ENCODE measurements at regions not wholly inside any gene's neighbourhood (a gene's known extent, or its start where the extent isn't known, plus 50 kb on each side); places are given as distances from the start of the nearest gene placed in this dataset.

DNA sequence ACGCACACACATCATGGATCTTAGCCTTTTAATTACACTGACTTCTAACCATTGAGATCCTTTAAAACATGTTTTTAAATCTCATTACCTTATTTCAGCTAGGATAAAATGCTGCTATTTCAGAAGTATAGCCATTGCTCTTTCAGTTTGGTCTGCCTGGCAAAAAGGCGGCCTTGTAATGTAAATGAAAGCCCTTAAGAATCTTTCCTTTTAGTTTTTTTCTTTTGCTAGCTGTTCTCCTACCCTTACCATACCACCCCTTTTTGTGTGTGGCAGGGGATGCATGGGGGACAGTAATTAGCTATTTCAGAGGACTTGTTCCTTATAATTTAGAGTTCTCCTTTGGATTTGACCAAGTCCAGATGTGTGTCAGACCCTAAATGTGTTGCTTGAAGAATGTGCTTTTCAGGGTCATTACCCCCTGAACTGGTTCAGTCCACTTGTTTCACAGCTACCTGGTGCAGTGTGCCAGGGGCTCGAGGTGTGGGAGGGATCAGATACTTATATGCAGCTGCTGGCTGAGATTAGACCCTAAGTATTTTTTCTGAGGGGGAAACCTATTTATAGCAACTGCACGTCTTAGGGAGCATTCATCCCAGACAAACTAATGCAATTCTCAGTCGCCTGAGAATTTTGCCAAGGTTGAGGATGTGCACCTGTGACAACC lies 986.8 kb downstream of the NLGN4Y start:
- TF ChIP-seq, protein P1, sequence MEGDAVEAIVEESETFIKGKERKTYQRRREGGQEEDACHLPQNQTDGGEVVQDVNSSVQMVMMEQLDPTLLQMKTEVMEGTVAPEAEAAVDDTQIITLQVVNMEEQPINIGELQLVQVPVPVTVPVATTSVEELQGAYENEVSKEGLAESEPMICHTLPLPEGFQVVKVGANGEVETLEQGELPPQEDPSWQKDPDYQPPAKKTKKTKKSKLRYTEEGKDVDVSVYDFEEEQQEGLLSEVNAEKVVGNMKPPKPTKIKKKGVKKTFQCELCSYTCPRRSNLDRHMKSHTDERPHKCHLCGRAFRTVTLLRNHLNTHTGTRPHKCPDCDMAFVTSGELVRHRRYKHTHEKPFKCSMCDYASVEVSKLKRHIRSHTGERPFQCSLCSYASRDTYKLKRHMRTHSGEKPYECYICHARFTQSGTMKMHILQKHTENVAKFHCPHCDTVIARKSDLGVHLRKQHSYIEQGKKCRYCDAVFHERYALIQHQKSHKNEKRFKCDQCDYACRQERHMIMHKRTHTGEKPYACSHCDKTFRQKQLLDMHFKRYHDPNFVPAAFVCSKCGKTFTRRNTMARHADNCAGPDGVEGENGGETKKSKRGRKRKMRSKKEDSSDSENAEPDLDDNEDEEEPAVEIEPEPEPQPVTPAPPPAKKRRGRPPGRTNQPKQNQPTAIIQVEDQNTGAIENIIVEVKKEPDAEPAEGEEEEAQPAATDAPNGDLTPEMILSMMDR (conservative IDR thresholded peaks at IDR 0.05 in 1 of 2, IDR thresholded peaks at IDR 0.05 in 1 of 2; ENCODE audit: low read depth in 1 of 2, low read length in 2 of 2) = no peak
- no peak for TF ChIP-seq EZH2 (IDR thresholded peaks at IDR 0.05; ENCODE audit: low read length, missing control alignments)
